ENCODE measurements at regions not wholly inside any gene's neighbourhood (a gene's known extent, or its start where the extent isn't known, plus 50 kb on each side); places are given as distances from the start of the nearest gene placed in this dataset.
"Not testable (repeated sequence)": the region's sequence is repeated elsewhere in the genome, so short reads cannot be mapped to it uniquely, and the experiment has no call there.

GRCh38 chr15:79635897-79636561, 203.9 kb downstream of the MINAR1 start:
- Mint-ChIP-seq H3K4me3 (no peak overlapping the region), H3K27ac (no peak overlapping the region), H3K27me3 (ENCODE audit: low read depth) (peaks cover 5% of the 10 kb centered on the region), H3K36me3 (ENCODE audit: low read depth) (no peaks in the 10 kb centered on the region), H3K4me1 (ENCODE audit: low read depth) (no peaks in the 10 kb centered on the region), H3K9me3 (no peaks in the 10 kb centered on the region)
- no peak for DNase-seq (ENCODE audit: low spot score)

GRCh38 chr15:79640206-79640605, 208.1 kb downstream of the MINAR1 start:
- Mint-ChIP-seq H3K27ac (no peak overlapping the region), H3K9me3 (no peaks in the 10 kb centered on the region), H3K4me1 (ENCODE audit: low read depth) (peaks cover 3% of the 10 kb centered on the region), H3K27me3 (ENCODE audit: low read depth) (peaks cover 3% of the 10 kb centered on the region), H3K4me3 (no peak overlapping the region), H3K36me3 (ENCODE audit: low read depth) (peaks cover 2% of the 10 kb centered on the region)
- DNase-seq (ENCODE audit: low spot score): no peak

- H3K36me3 Mint-ChIP-seq (ENCODE audit: low read depth): peaks cover 2% of the 10 kb centered on the region
- no peak overlapping the region for H3K4me3 Mint-ChIP-seq
- no peak overlapping the region for H3K27ac Mint-ChIP-seq
- no peak for DNase-seq (ENCODE audit: low spot score)
- H3K9me3 Mint-ChIP-seq: peaks cover 3% of the 10 kb centered on the region
- H3K4me1 Mint-ChIP-seq (ENCODE audit: low read depth): peaks cover 3% of the 10 kb centered on the region
- H3K27me3 Mint-ChIP-seq (ENCODE audit: low read depth): peaks cover 3% of the 10 kb centered on the region
Observed at GRCh38 chr15:79641841-79642240, 209.7 kb downstream of the MINAR1 start.

GRCh38 chr15:79643393-79643792, 211.3 kb downstream of the MINAR1 start:
- no peak overlapping the region for H3K27ac Mint-ChIP-seq
- H3K27me3 Mint-ChIP-seq (ENCODE audit: low read depth): peaks cover 3% of the 10 kb centered on the region
- H3K9me3 Mint-ChIP-seq: peaks cover 4% of the 10 kb centered on the region
- peaks cover 2% of the 10 kb centered on the region for H3K36me3 Mint-ChIP-seq (ENCODE audit: low read depth)
- no peak overlapping the region for H3K4me3 Mint-ChIP-seq
- H3K4me1 Mint-ChIP-seq (ENCODE audit: low read depth): peaks cover 3% of the 10 kb centered on the region
- DNase-seq (ENCODE audit: low spot score): no peak

- Mint-ChIP-seq H3K27ac (peak overlapping the region; percentile 24), H3K4me1 (ENCODE audit: low read depth) (peaks cover 3% of the 10 kb centered on the region), H3K4me3 (no peak overlapping the region), H3K9me3 (peaks cover 4% of the 10 kb centered on the region), H3K27me3 (ENCODE audit: low read depth) (peaks cover 3% of the 10 kb centered on the region), H3K36me3 (ENCODE audit: low read depth) (peaks cover 2% of the 10 kb centered on the region)
- peak; percentile 33 for DNase-seq (ENCODE audit: low spot score)
Observed at GRCh38 chr15:79644091-79644490, 212.0 kb downstream of the MINAR1 start.

- H3K9me3 Mint-ChIP-seq; H3K4me1 Mint-ChIP-seq (ENCODE audit: low read depth); H3K4me3 Mint-ChIP-seq; H3K36me3 Mint-ChIP-seq (ENCODE audit: low read depth); DNase-seq (ENCODE audit: low spot score); H3K27ac Mint-ChIP-seq: not testable (repeated sequence)
- peaks cover 10% of the 10 kb centered on the region for H3K27me3 Mint-ChIP-seq (ENCODE audit: low read depth)
Observed at GRCh38 chr15:79652972-79653371, 220.8 kb downstream of the MINAR1 start.

GRCh38 chr15:79653533-79653932, 221.4 kb downstream of the MINAR1 start:
- Mint-ChIP-seq H3K27me3 (ENCODE audit: low read depth) (peaks cover 12% of the 10 kb centered on the region), H3K4me3 (no peak overlapping the region), H3K36me3 (ENCODE audit: low read depth) (no peaks in the 10 kb centered on the region), H3K27ac (no peak overlapping the region), H3K9me3 (no peaks in the 10 kb centered on the region), H3K4me1 (ENCODE audit: low read depth) (no peaks in the 10 kb centered on the region)
- DNase-seq (ENCODE audit: low spot score): no peak

- Mint-ChIP-seq H3K36me3 (ENCODE audit: low read depth) (no peaks in the 10 kb centered on the region), H3K27ac (no peak overlapping the region)
Observed at GRCh38 chr15:79656151-79657000, 224.2 kb downstream of the MINAR1 start.

GRCh38 chr15:79657722-79658121, 225.6 kb downstream of the MINAR1 start:
- peaks cover 24% of the 10 kb centered on the region for H3K27me3 Mint-ChIP-seq (ENCODE audit: low read depth)
- H3K36me3 Mint-ChIP-seq (ENCODE audit: low read depth): no peaks in the 10 kb centered on the region
- no peaks in the 10 kb centered on the region for H3K4me1 Mint-ChIP-seq (ENCODE audit: low read depth)
- no peak overlapping the region for H3K27ac Mint-ChIP-seq
- no peak for DNase-seq (ENCODE audit: low spot score)
- H3K4me3 Mint-ChIP-seq: no peak overlapping the region
- H3K9me3 Mint-ChIP-seq: no peaks in the 10 kb centered on the region

More at GRCh38 chr15:79656151-79657000, 224.2 kb downstream of the MINAR1 start:
- Mint-ChIP-seq H3K9me3 (no peaks in the 10 kb centered on the region), H3K27me3 (ENCODE audit: low read depth) (peaks cover 14% of the 10 kb centered on the region), H3K4me3 (no peak overlapping the region), H3K4me1 (ENCODE audit: low read depth) (no peaks in the 10 kb centered on the region)
- no peak for DNase-seq (ENCODE audit: low spot score)

- Mint-ChIP-seq H3K4me3 (no peak overlapping the region), H3K4me1 (ENCODE audit: low read depth) (no peaks in the 10 kb centered on the region), H3K9me3 (no peaks in the 10 kb centered on the region), H3K36me3 (ENCODE audit: low read depth) (no peaks in the 10 kb centered on the region), H3K27me3 (ENCODE audit: low read depth) (peaks cover 28% of the 10 kb centered on the region), H3K27ac (no peak overlapping the region)
- DNase-seq (ENCODE audit: low spot score): no peak
Observed at GRCh38 chr15:79659691-79660090, 227.6 kb downstream of the MINAR1 start.

- Mint-ChIP-seq H3K36me3 (ENCODE audit: low read depth) (no peaks in the 10 kb centered on the region), H3K4me3 (no peak overlapping the region), H3K9me3 (no peaks in the 10 kb centered on the region), H3K27ac (no peak overlapping the region), H3K4me1 (ENCODE audit: low read depth) (no peaks in the 10 kb centered on the region), H3K27me3 (ENCODE audit: low read depth) (peaks cover 27% of the 10 kb centered on the region)
- DNase-seq (ENCODE audit: low spot score): no peak
Observed at GRCh38 chr15:79661411-79661810, 229.3 kb downstream of the MINAR1 start.

GRCh38 chr15:79673416-79674123, 223.2 kb downstream of the MTHFS start:
- Mint-ChIP-seq H3K27ac (no peak overlapping the region), H3K4me3 (no peak overlapping the region), H3K9me3 (no peaks in the 10 kb centered on the region), H3K4me1 (ENCODE audit: low read depth) (peaks cover 3% of the 10 kb centered on the region), H3K36me3 (ENCODE audit: low read depth) (no peaks in the 10 kb centered on the region), H3K27me3 (ENCODE audit: low read depth) (peaks cover 9% of the 10 kb centered on the region)
- DNase-seq (ENCODE audit: low spot score): peak; percentile 20

- no peak overlapping the region for H3K4me3 Mint-ChIP-seq
- peaks cover 9% of the 10 kb centered on the region for H3K27me3 Mint-ChIP-seq (ENCODE audit: low read depth)
- H3K9me3 Mint-ChIP-seq: no peaks in the 10 kb centered on the region
- H3K36me3 Mint-ChIP-seq (ENCODE audit: low read depth): no peaks in the 10 kb centered on the region
- no peak for DNase-seq (ENCODE audit: low spot score)
- peaks cover 3% of the 10 kb centered on the region for H3K4me1 Mint-ChIP-seq (ENCODE audit: low read depth)
- no peak overlapping the region for H3K27ac Mint-ChIP-seq
Observed at GRCh38 chr15:79674124-79674465, 222.7 kb downstream of the MTHFS start.

GRCh38 chr15:79675982-79676381, 220.8 kb downstream of the MTHFS start:
- DNase-seq (ENCODE audit: low spot score): no peak
- Mint-ChIP-seq H3K27ac (no peak overlapping the region), H3K9me3 (no peaks in the 10 kb centered on the region), H3K27me3 (ENCODE audit: low read depth) (peaks cover 5% of the 10 kb centered on the region), H3K36me3 (ENCODE audit: low read depth) (no peaks in the 10 kb centered on the region), H3K4me1 (ENCODE audit: low read depth) (peaks cover 4% of the 10 kb centered on the region), H3K4me3 (no peak overlapping the region)

Measured in T-helper 2 cell treated with Interferon-gamma antibody and Interleukin-4, amounts not matched to agents 5 μg/mL and 100 μg/mL, for 36 hours (primary cell).